MM.1S (cell line): ENCODE measurements at regions not wholly inside any gene's neighbourhood (a gene's known extent, or its start where the extent isn't known, plus 50 kb on each side); places are given as distances from the start of the nearest gene placed in this dataset.

Experiments used
- EZH2 ChIP-seq: fragments of 300-600 bp; sonication (generic); optimal IDR thresholded peaks from 2 replicates; pipeline ENCODE3; 2017; ENCODE audit warnings: low read depth, mild to moderate bottlenecking, antibody characterized with exemption, low read length, mixed read lengths
- TF ChIP-seq, protein P1 (sequence below): fragments of 300-600 bp; sonication (generic); IDR thresholded peaks from 2 replicates; pipeline ENCODE4 v1.5.1; 2016; ENCODE audit warnings: antibody characterized with exemption, low read length, mixed read lengths

DNA sequence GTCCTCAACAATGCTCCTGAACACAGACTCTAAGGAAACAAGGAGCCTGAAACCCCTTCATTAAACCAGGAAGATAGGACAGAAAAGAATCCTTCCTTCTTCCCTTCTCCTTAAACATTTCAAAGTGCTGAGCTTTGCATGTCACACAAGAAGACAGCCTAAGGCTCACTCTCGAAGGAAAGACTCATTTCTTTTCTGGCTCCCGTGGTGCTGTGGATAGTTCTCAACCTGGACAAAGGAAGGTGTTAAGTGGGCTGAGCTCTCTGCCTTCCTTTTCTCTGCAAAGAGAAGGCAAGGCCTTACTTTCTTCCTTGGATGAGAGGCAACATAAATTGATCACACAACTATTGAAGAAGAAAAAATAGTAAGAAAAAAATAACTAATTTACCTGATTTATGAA, 452.4 kb upstream of the DDI1 start:
- TF ChIP-seq, protein P1, sequence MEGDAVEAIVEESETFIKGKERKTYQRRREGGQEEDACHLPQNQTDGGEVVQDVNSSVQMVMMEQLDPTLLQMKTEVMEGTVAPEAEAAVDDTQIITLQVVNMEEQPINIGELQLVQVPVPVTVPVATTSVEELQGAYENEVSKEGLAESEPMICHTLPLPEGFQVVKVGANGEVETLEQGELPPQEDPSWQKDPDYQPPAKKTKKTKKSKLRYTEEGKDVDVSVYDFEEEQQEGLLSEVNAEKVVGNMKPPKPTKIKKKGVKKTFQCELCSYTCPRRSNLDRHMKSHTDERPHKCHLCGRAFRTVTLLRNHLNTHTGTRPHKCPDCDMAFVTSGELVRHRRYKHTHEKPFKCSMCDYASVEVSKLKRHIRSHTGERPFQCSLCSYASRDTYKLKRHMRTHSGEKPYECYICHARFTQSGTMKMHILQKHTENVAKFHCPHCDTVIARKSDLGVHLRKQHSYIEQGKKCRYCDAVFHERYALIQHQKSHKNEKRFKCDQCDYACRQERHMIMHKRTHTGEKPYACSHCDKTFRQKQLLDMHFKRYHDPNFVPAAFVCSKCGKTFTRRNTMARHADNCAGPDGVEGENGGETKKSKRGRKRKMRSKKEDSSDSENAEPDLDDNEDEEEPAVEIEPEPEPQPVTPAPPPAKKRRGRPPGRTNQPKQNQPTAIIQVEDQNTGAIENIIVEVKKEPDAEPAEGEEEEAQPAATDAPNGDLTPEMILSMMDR = no peak
- TF ChIP-seq EZH2 = no peak
